BJ (cell line): ENCODE measurements at regions not wholly inside any gene's neighbourhood (a gene's known extent, or its start where the extent isn't known, plus 50 kb on each side); places are given as distances from the start of the nearest gene placed in this dataset.

Experiments used
- CTCF ChIA-PET: fragments of 350-600 bp; formaldehyde crosslinking; extraction: SDS; loops from one replicate; lab custom pipeline; 2021; ENCODE audit warnings: antibody characterized with exemption, inconsistent platforms; lab: Yijun Ruan, JAX
- POLR2A ChIA-PET: fragments of 300-600 bp; sonication (Branson Sonifier 250); formaldehyde crosslinking; extraction: SDS; loops from one replicate; lab custom pipeline; 2021; ENCODE audit warnings: antibody characterized with exemption; lab: Charles Lee
- DNase-seq: peaks from one replicate; pipeline ENCODE4 v3.0.0-alpha.2; 2011; ENCODE audit warnings: low read depth
- H3K27me3 ChIP-seq: 2 replicates; pipeline ENCODE4 v1.6.0; 2011; ENCODE audit warnings: low read length; ENCODE audit not compliant: control insufficient read depth, insufficient read depth
- H3K36me3 ChIP-seq: 2 replicates; pipeline ENCODE4 v1.5.1; 2011; ENCODE audit warnings: low read length; ENCODE audit not compliant: control insufficient read depth, insufficient read depth
- H3K4me3 ChIP-seq: 2 replicates; pipeline ENCODE4 v1.5.1; 2011; ENCODE audit warnings: low read depth, mild to moderate bottlenecking, control low read depth, low read length
- TF ChIP-seq, protein P1 (sequence below): IDR thresholded peaks from 2 replicates; pipeline ENCODE4 v1.5.1; 2011; ENCODE audit warnings: low read depth, mild to moderate bottlenecking, control low read depth, inconsistent platforms, low read length, moderate library complexity; ENCODE audit not compliant: insufficient read depth

DNA sequence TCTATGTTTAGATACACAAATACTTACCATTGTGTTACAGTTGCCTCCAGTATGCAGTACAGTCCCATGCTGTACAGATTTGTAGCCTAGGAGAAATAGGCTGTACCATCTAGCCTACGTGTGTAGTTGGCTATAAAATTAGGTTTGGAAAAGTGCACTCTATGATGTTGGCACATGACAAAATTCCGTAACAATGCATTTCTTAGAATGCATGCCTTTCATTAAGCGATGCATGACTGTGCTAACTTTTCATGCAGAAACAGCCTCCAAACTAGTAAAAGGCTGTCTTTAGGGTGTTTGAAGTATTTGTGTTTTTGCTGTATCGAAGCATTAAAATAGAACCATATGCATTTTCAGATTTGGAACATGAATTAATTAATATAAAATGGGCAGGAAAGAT is 157.9 kb downstream of the RMI1 start:
- Histone ChIP-seq H3K4me3 (no peak overlapping the region), H3K36me3 (no peaks in the 10 kb centered on the region), H3K27me3 (peaks cover 3% of the 10 kb centered on the region)
- TF ChIP-seq, protein P1, sequence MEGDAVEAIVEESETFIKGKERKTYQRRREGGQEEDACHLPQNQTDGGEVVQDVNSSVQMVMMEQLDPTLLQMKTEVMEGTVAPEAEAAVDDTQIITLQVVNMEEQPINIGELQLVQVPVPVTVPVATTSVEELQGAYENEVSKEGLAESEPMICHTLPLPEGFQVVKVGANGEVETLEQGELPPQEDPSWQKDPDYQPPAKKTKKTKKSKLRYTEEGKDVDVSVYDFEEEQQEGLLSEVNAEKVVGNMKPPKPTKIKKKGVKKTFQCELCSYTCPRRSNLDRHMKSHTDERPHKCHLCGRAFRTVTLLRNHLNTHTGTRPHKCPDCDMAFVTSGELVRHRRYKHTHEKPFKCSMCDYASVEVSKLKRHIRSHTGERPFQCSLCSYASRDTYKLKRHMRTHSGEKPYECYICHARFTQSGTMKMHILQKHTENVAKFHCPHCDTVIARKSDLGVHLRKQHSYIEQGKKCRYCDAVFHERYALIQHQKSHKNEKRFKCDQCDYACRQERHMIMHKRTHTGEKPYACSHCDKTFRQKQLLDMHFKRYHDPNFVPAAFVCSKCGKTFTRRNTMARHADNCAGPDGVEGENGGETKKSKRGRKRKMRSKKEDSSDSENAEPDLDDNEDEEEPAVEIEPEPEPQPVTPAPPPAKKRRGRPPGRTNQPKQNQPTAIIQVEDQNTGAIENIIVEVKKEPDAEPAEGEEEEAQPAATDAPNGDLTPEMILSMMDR: no peak
- ChIA-PET CTCF (no interaction called here), POLR2A (no interaction called here)
- no peak for DNase-seq

- POLR2A ChIA-PET: no interaction called here
- peaks cover 3% of the 10 kb centered on the region for H3K27me3 ChIP-seq
- CTCF ChIA-PET: interaction anchor here (0.6 to 1.1 kb wide), 4 partner anchors 8 to 207 kb away, joined by 3 to 4 read pairs (median 4); no protein-coding TSS in a partner anchor
These were observed 158.9 kb downstream of the RMI1 start for GRCh38 chr9:84139296-84140070.

GRCh38 chr9:84140535-84141101 is 160.0 kb downstream of the RMI1 start:
- H3K27me3 ChIP-seq: peaks cover 3% of the 10 kb centered on the region
- ChIA-PET POLR2A (no interaction called here), CTCF (interaction anchor here (1.1 kb wide), 1 partner anchor 39 kb away, joined by 3 read pairs; no protein-coding TSS in a partner anchor)

More at GRCh38 chr9:84139296-84140070, 158.9 kb downstream of the RMI1 start:
- TF ChIP-seq, protein P1: no peak
- Histone ChIP-seq H3K4me3 (no peak overlapping the region), H3K36me3 (no peaks in the 10 kb centered on the region)
- DNase-seq: no peak

DNA sequence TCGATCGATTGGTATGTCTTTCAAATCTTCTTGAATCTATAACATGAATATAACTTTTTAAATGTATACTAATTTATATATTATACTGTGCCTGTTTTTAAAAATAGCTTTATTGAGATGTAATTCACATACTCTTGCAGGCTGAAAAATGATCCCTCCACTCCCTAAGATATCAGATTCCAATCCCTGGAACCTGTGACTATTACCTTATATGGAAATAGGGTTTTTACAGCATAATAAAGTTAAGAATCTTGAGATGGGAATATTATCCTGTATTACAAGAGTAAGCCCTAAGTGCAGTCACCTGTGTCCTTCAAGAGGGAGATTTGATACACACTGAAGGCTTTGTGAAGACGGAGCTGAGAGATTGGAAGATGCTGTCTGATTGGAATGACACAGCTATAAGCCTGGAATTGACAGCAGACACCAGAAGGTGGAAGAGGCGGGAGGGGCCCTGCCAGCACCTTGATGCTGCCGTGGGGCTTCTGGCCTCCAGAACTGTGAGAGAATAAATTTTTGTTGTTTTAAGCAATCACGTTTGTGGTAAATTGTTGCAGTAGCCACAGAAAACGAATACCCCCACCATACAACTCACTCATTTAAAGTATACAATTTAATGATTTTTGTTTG is 161.3 kb downstream of the RMI1 start:
- TF ChIP-seq, protein P1: no peak
- Histone ChIP-seq H3K4me3 (no peak overlapping the region), H3K27me3 (peaks cover 3% of the 10 kb centered on the region), H3K36me3 (no peaks in the 10 kb centered on the region)
- CTCF ChIA-PET: interaction anchor here (0.7 to 0.9 kb wide), 2 partner anchors 16 to 118 kb away, joined by 3 read pairs; no protein-coding TSS in a partner anchor
- DNase-seq: no peak
- POLR2A ChIA-PET: no interaction called here

More at GRCh38 chr9:84140535-84141101, 160.0 kb downstream of the RMI1 start:
- Histone ChIP-seq H3K36me3 (no peaks in the 10 kb centered on the region), H3K4me3 (peak overlapping the region; percentile 18)
- TF ChIP-seq, protein P1: no peak
- no peak for DNase-seq

GRCh38 chr9:84145031-84145430 is 164.4 kb downstream of the RMI1 start:
- no peak for DNase-seq
- Histone ChIP-seq H3K36me3 (no peaks in the 10 kb centered on the region), H3K27me3 (peaks cover 3% of the 10 kb centered on the region), H3K4me3 (no peak overlapping the region)
- ChIA-PET POLR2A (no interaction called here), CTCF (no interaction called here)
- TF ChIP-seq, protein P1: no peak
